GM23338 (cell line): ENCODE measurements at regions not wholly inside any gene's neighbourhood (a gene's known extent, or its start where the extent isn't known, plus 50 kb on each side); places are given as distances from the start of the nearest gene placed in this dataset.

Experiments
- EZH2 ChIP-seq: fragments of 200-600 bp; sonication (generic); IDR thresholded peaks from one replicate; pipeline ENCODE4 v1.8.0; 2017; ENCODE audit warnings: antibody characterized with exemption, mild to moderate bottlenecking, low read depth; ENCODE audit not compliant: unreplicated experiment
- ZNF114 ChIP-seq: fragments of 250-450 bp; sonication (Bioruptor Pico); IDR thresholded peaks from 2 replicates; pipeline ENCODE4 v1.5.0; 2020; ENCODE audit warnings: mild to moderate bottlenecking, moderate library complexity

DNA sequence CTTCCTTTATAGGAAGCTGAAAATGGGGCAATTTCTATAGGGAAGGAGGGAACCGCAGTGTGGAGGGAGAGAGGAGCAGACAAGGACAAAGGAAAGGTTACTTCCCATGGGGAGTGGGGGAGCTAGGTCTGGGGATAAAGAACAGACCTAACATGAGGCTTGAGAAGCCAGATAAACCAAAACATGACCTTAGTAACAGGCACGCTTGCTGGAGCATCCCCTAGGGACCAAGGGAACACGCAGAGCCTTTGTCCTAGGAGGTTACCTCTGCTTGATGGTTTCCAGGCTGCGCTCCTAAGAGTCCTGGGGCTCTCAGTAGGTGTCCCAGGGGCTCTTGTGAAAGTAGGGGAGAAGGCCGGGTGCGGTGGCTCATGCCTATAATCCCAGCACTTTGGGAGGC lies 271.4 kb upstream of the NCAM1 start:
- TF ChIP-seq EZH2: no peak
- no peak for TF ChIP-seq ZNF114 (CRISPR knock-in tag)
